SK-N-SH (cell line): ENCODE measurements at regions not wholly inside any gene's neighbourhood (a gene's known extent, or its start where the extent isn't known, plus 50 kb on each side); places are given as distances from the start of the nearest gene placed in this dataset.

Experiments
- CTCF ChIP-seq: fragments of 200-600 bp; sonication (generic); IDR thresholded peaks from 2 replicates; pipeline ENCODE4 v1.6.1; 2017; ENCODE audit warnings: antibody characterized with exemption, mild to moderate bottlenecking, moderate library complexity
- ELF1 ChIP-seq: IDR thresholded peaks from 2 replicates; pipeline ENCODE4 v1.4.0; 2012
- EP300 ChIP-seq, 2 experiments: IDR thresholded peaks; 2 replicates each; pipeline versions ENCODE4 v1.4.0 to v1.6.1; 2012; ENCODE audit warnings: borderline replicate concordance in 1 of 2, low read depth in 1 of 2, low read length in 1 of 2
- FOXM1 ChIP-seq: IDR thresholded peaks from 2 replicates; pipeline ENCODE4 v1.4.0; 2012; ENCODE audit warnings: low read depth, mild to moderate bottlenecking
- POLR2AphosphoS5 ChIP-seq: IDR thresholded peaks from 2 replicates; pipeline ENCODE4 v1.6.1; 2012; ENCODE audit warnings: low read depth, low read length
- RAD21 ChIP-seq: IDR thresholded peaks from 2 replicates; pipeline ENCODE4 v1.6.1; 2012; ENCODE audit warnings: mild to moderate bottlenecking, low read length
- SIN3A ChIP-seq: IDR thresholded peaks from 2 replicates; pipeline ENCODE4 v1.6.1; 2012; ENCODE audit warnings: low read depth, mild to moderate bottlenecking, low read length, moderate library complexity, borderline replicate concordance
- USF2 ChIP-seq: fragments of 150-350 bp; IDR thresholded peaks from 2 replicates; pipeline ENCODE4 v1.6.1; 2017; ENCODE audit warnings: antibody characterized with exemption, low read length, low read depth, borderline replicate concordance
- YY1 ChIP-seq: IDR thresholded peaks from 2 replicates; pipeline ENCODE4 v1.4.0; 2012; ENCODE audit warnings: low read depth, mild to moderate bottlenecking
- ZBTB33 ChIP-seq: IDR thresholded peaks from 2 replicates; pipeline ENCODE4 v1.4.0; 2012; ENCODE audit warnings: low read depth, borderline replicate concordance

- no peak for TF ChIP-seq RAD21
- no peak for TF ChIP-seq CTCF
- TF ChIP-seq FOXM1: no peak
- TF ChIP-seq ZBTB33: no peak
- TF ChIP-seq POLR2AphosphoS5: no peak
- no peak for TF ChIP-seq SIN3A
- no peak for TF ChIP-seq EP300 (IDR thresholded peaks at IDR 0.05; ENCODE audit: borderline replicate concordance in 1 of 2, low read depth in 1 of 2, low read length in 1 of 2)
- no peak for TF ChIP-seq YY1
- TF ChIP-seq ELF1: no peak
- no peak for TF ChIP-seq USF2
Observed at GRCh38 chr4:111154934-111155333, 532.1 kb upstream of the PITX2 start.
